Upper lobe of left lung (tissue), 6 donors: ENCODE measurements at regions not wholly inside any gene's neighbourhood (a gene's known extent, or its start where the extent isn't known, plus 50 kb on each side); places are given as distances from the start of the nearest gene placed in this dataset.
"Not testable (repeated sequence)": the region's sequence is repeated elsewhere in the genome, so short reads cannot be mapped to it uniquely, and the experiment has no call there.

Experiments
- ATAC-seq, 2 donors: fragments of 200-7000 bp; cut with Tn5 transposase; one replicate each; pipeline ENCODE4 v1.9.1; 2022; ENCODE audit warnings: mild to moderate bottlenecking in 2 of 2, moderate library complexity in 2 of 2; ENCODE audit not compliant: low FRiP score in 2 of 2
- DNase-seq, 2 donors: peaks; one replicate each; pipeline ENCODE4 v3.0.0-alpha.2; 2019 to 2020
- H3K27ac ChIP-seq, 4 donors: fragments of 200-600 bp; sonication (generic); one replicate each; pipeline ENCODE4 v1.5.1; 2016 to 2019
- H3K27me3 ChIP-seq, 4 donors: fragments of 200-600 bp; sonication (generic); one replicate each; pipeline ENCODE4 v1.5.1; 2017 to 2019
- H3K36me3 ChIP-seq, 4 donors: fragments of 200-600 bp; sonication (generic); one replicate each; pipeline ENCODE4 v1.5.1; 2016 to 2019
- H3K4me1 ChIP-seq, 4 donors: fragments of 200-600 bp; sonication (generic); one replicate each; pipeline ENCODE4 v1.5.1; 2018 to 2019
- H3K4me3 ChIP-seq, 4 donors: fragments of 200-600 bp; sonication (generic); one replicate each; pipeline ENCODE4 v1.5.1; 2017 to 2019; ENCODE audit warnings: mild to moderate bottlenecking in 2 of 4, moderate library complexity in 1 of 4
- H3K9me3 ChIP-seq, 4 donors: fragments of 200-600 bp; sonication (generic); one replicate each; pipeline ENCODE4 v1.5.1; 2018 to 2019
- CTCF ChIP-seq, 6 experiments: fragments of 450-650 bp in 4 of 6; fragments of 200-600 bp in 2 of 6; sonication (generic) in 2 of 6; IDR thresholded peaks; one replicate each; pipeline ENCODE4 v1.5.1; 2016 to 2019; ENCODE audit warnings: antibody characterized with exemption in 6 of 6
- EP300 ChIP-seq, 4 donors: sonication (generic); formaldehyde crosslinking; IDR thresholded peaks; one replicate each; pipeline ENCODE4 v1.5.1; 2017; ENCODE audit warnings: antibody characterized with exemption in 4 of 4, control low read depth in 2 of 4
- POLR2A ChIP-seq, 4 donors: fragments of 450-650 bp; IDR thresholded peaks; one replicate each; pipeline ENCODE4 v1.5.1; 2016 to 2017; ENCODE audit warnings: antibody characterized with exemption in 4 of 4, mild to moderate bottlenecking in 2 of 4
- POLR2AphosphoS5 ChIP-seq, 2 donors: sonication (generic); formaldehyde crosslinking; IDR thresholded peaks; one replicate each; pipeline ENCODE4 v1.5.1; 2017; ENCODE audit warnings: antibody characterized with exemption in 2 of 2
- WGBS, 2 donors: methylation state at CpG; one replicate each; pipeline ENCODE4 v1.1.5; 2017 to 2018; 5-methylcytosine and 5-hydroxymethylcytosine counted together
- donor health status: DM: no; HTN: no; CAD: no; lungs with moderate emphysema.
- donor health status: DM: no; HTN: yes; CAD: no; lungs with severe emphysema.

- Histone ChIP-seq H3K27me3 (no peaks in the 10 kb centered on the region), H3K36me3 (no peaks in the 10 kb centered on the region), H3K27ac (no peak overlapping the region), H3K9me3 (no peaks in the 10 kb centered on the region), H3K4me3 (no peak overlapping the region), H3K4me1 (peaks cover 0 to 2% (median 0%) of the 10 kb centered on the region in 4 donors)
- WGBS, 2 donors = 70 to 76% methylated on average over 5 of the region's 5 CpGs
- ATAC-seq = peak in 1 of 2 donors; percentile 17
- no peak for DNase-seq
- TF ChIP-seq CTCF (IDR thresholded peaks at IDR 0.05) (no peak), POLR2AphosphoS5 (IDR thresholded peaks at IDR 0.05) (no peak), POLR2A (IDR thresholded peaks at IDR 0.05) (no peak)
These were observed 208.7 kb downstream of the MAP2K4 start for GRCh38 chr17:12229335-12229734.

- no peak for TF ChIP-seq POLR2AphosphoS5 (IDR thresholded peaks at IDR 0.05)
- no peak for TF ChIP-seq CTCF (IDR thresholded peaks at IDR 0.05)
- TF ChIP-seq POLR2A (IDR thresholded peaks at IDR 0.05) = no peak
- TF ChIP-seq EP300 (IDR thresholded peaks at IDR 0.05) = no peak
- ATAC-seq (peak; percentile 28 to 34), DNase-seq (no peak)
- Histone ChIP-seq H3K9me3 (no peaks in the 10 kb centered on the region), H3K27me3 (no peaks in the 10 kb centered on the region), H3K36me3 (no peaks in the 10 kb centered on the region), H3K4me3 (no peak overlapping the region), H3K4me1 (peaks cover 0 to 2% (median 0%) of the 10 kb centered on the region in 4 donors), H3K27ac (no peak overlapping the region)
- 58 to 64% methylated on average over 4 of the region's 4 CpGs for WGBS, 2 donors
These were observed 210.0 kb downstream of the MAP2K4 start for GRCh38 chr17:12230481-12231354.

GRCh38 chr17:12231355-12231682, 210.6 kb downstream of the MAP2K4 start:
- no peaks in the 10 kb centered on the region for H3K36me3 ChIP-seq
- H3K27ac ChIP-seq = no peak overlapping the region
- ATAC-seq (peak in 1 of 2 donors; percentile 50), DNase-seq (no peak)
- H3K27me3 ChIP-seq = no peaks in the 10 kb centered on the region
- H3K4me3 ChIP-seq = no peak overlapping the region
- TF ChIP-seq POLR2A (IDR thresholded peaks at IDR 0.05) (no peak), EP300 (IDR thresholded peaks at IDR 0.05) (no peak), POLR2AphosphoS5 (IDR thresholded peaks at IDR 0.05) (no peak), CTCF (IDR thresholded peaks at IDR 0.05) (no peak)
- peaks cover 0 to 2% (median 0%) of the 10 kb centered on the region in 4 donors for H3K4me1 ChIP-seq
- WGBS, 2 donors = 60 to 87% methylated on average over 2 of the region's 2 CpGs
- no peaks in the 10 kb centered on the region for H3K9me3 ChIP-seq

- H3K4me1 ChIP-seq, H3K9me3 ChIP-seq, DNase-seq, H3K36me3 ChIP-seq, H3K4me3 ChIP-seq, H3K27me3 ChIP-seq, H3K27ac ChIP-seq, ATAC-seq: not testable (repeated sequence)
- 87 to 95% methylated on average over 5 of the region's 5 CpGs for WGBS, 2 donors
These were observed 218.3 kb downstream of the MAP2K4 start for GRCh38 chr17:12239021-12239420.

- ATAC-seq = peak in 1 of 2 donors; percentile 16
- no peak overlapping the region for H3K27ac ChIP-seq
- no peaks in the 10 kb centered on the region for H3K27me3 ChIP-seq
- H3K4me3 ChIP-seq = no peak overlapping the region
- H3K9me3 ChIP-seq = no peaks in the 10 kb centered on the region
- DNase-seq = no peak
- WGBS, 2 donors = 58 to 65% methylated on average over 8 to 9 of the region's 9 CpGs
- TF ChIP-seq EP300 (IDR thresholded peaks at IDR 0.05) = no peak
- H3K4me1 ChIP-seq = no peaks in the 10 kb centered on the region
- no peaks in the 10 kb centered on the region for H3K36me3 ChIP-seq
These were observed 221.8 kb downstream of the MAP2K4 start for GRCh38 chr17:12242345-12242954.

- TF ChIP-seq EP300 (IDR thresholded peaks at IDR 0.05) (no peak), POLR2AphosphoS5 (IDR thresholded peaks at IDR 0.05) (no peak), CTCF (IDR thresholded peaks at IDR 0.05) (no peak), POLR2A (IDR thresholded peaks at IDR 0.05) (no peak)
- 62 to 90% methylated on average over 2 of the region's 2 CpGs for WGBS, 2 donors
- ATAC-seq (no peak), DNase-seq (no peak)
- no peak overlapping the region for H3K4me3 ChIP-seq
- no peaks in the 10 kb centered on the region for H3K27me3 ChIP-seq
- no peak overlapping the region for H3K27ac ChIP-seq
- H3K9me3 ChIP-seq = no peaks in the 10 kb centered on the region
- H3K4me1 ChIP-seq = no peaks in the 10 kb centered on the region
- no peaks in the 10 kb centered on the region for H3K36me3 ChIP-seq
These were observed 227.1 kb downstream of the MAP2K4 start for GRCh38 chr17:12247761-12248160.
